IMR-90 (cell line): ENCODE measurements at regions not wholly inside any gene's neighbourhood (a gene's known extent, or its start where the extent isn't known, plus 50 kb on each side); places are given as distances from the start of the nearest gene placed in this dataset.

Experiments used
- ATAC-seq: fragments of 200-7000 bp; cut with Tn5 transposase; 2 replicates; pipeline ENCODE4 v1.9.1; 2020; ENCODE audit warnings: low read depth, mild to moderate bottlenecking, moderate library complexity
- BruUV-seq: library from RNA; stranded (reverse); fragments of 400-500 nt; replicated peaks from 2 replicates; lab custom pipeline; 2021; lab: Mats Ljungman, UMichigan
- CTCF ChIA-PET: fragments of 300-600 bp; formaldehyde crosslinking; extraction: SDS; loops from one replicate; lab custom pipeline; 2021; ENCODE audit warnings: antibody characterized with exemption; lab: Yijun Ruan, JAX
- POLR2A ChIA-PET: fragments of 300-600 bp; sonication (Branson Sonifier 250); formaldehyde crosslinking; loops from one replicate; lab custom pipeline; 2022; ENCODE audit warnings: antibody characterized with exemption; ENCODE audit not compliant: unreplicated experiment; lab: Charles Lee
- DNase-seq: peaks from one replicate; pipeline ENCODE4 v3.0.0; 2013
- H2AFZ ChIP-seq: replicated peaks from 2 replicates; pipeline ENCODE3; 2013; ENCODE audit warnings: low read length, mild to moderate bottlenecking; ENCODE audit not compliant: poor library complexity
- H2AK5ac ChIP-seq: 2 replicates; pipeline ENCODE4 v1.6.1; 2013; ENCODE audit warnings: low read depth, low read length, inconsistent platforms
- H2AK9ac ChIP-seq: replicated peaks from 2 replicates; pipeline ENCODE3; 2013; ENCODE audit warnings: mild to moderate bottlenecking, low read depth, low read length, moderate library complexity; ENCODE audit not compliant: poor library complexity
- H2BK120ac ChIP-seq: 2 replicates; pipeline ENCODE4 v1.6.1; 2013; ENCODE audit warnings: low read depth, low read length, inconsistent platforms
- H2BK15ac ChIP-seq: 3 replicates; pipeline ENCODE4 v1.6.1; 2013; ENCODE audit warnings: low read depth, low read length, inconsistent platforms
- H2BK20ac ChIP-seq: 2 replicates; pipeline ENCODE4 v1.6.1; 2013; ENCODE audit warnings: low read depth, mild to moderate bottlenecking, inconsistent platforms, low read length, moderate library complexity
- H2BK5ac ChIP-seq: 2 replicates; pipeline ENCODE4 v1.6.1; 2013; ENCODE audit warnings: mild to moderate bottlenecking, low read depth, low read length, inconsistent platforms; ENCODE audit not compliant: poor library complexity, severe bottlenecking
- H3K14ac ChIP-seq: replicated peaks from 2 replicates; pipeline ENCODE4 v1.6.1; 2013; ENCODE audit warnings: low read depth, low read length, inconsistent platforms
- H3K18ac ChIP-seq: 2 replicates; pipeline ENCODE4 v1.6.1; 2013; ENCODE audit warnings: low read depth, low read length, control low read depth
- H3K23ac ChIP-seq: 2 replicates; pipeline ENCODE4 v1.6.1; 2013; ENCODE audit warnings: low read depth, low read length, inconsistent platforms
- H3K27ac ChIP-seq: 2 replicates; pipeline ENCODE4 v1.5.1; 2013; ENCODE audit warnings: mild to moderate bottlenecking, control low read depth, low read length; ENCODE audit not compliant: insufficient read depth
- H3K27me3 ChIP-seq: 2 replicates; pipeline ENCODE4 v1.6.1; 2013; ENCODE audit warnings: low read length; ENCODE audit not compliant: control insufficient read depth, insufficient read depth
- H3K36me3 ChIP-seq: 2 replicates; pipeline ENCODE4 v1.6.1; 2013; ENCODE audit warnings: low read length, mixed read lengths; ENCODE audit not compliant: control insufficient read depth, insufficient read depth
- H3K4ac ChIP-seq: 2 replicates; pipeline ENCODE4 v1.6.1; 2013; ENCODE audit warnings: low read depth, low read length, inconsistent platforms
- H3K4me1 ChIP-seq: 2 replicates; pipeline ENCODE4 v1.6.1; 2013; ENCODE audit warnings: low read length, mixed read lengths; ENCODE audit not compliant: control insufficient read depth, insufficient read depth
- H3K4me2 ChIP-seq: 2 replicates; pipeline ENCODE4 v1.6.1; 2013; ENCODE audit warnings: low read depth, mild to moderate bottlenecking, control low read depth, low read length, moderate library complexity
- H3K4me3 ChIP-seq: 2 replicates; pipeline ENCODE4 v1.5.1; 2013; ENCODE audit warnings: low read depth, mild to moderate bottlenecking, control low read depth, low read length, moderate library complexity; ENCODE audit not compliant: insufficient read depth
- H3K56ac ChIP-seq: 2 replicates; pipeline ENCODE4 v1.6.1; 2013; ENCODE audit warnings: low read length, inconsistent platforms; ENCODE audit not compliant: insufficient read depth; ENCODE audit errors: extremely low read depth
- H3K79me1 ChIP-seq, 2 experiments: 2 replicates each; pipeline ENCODE4 v1.6.1; 2013; ENCODE audit warnings: low read length in 2 of 2, inconsistent platforms in 1 of 2, low read depth in 1 of 2
- H3K9ac ChIP-seq: 2 replicates; pipeline ENCODE4 v1.6.1; 2013; ENCODE audit warnings: low read depth, low read length, control low read depth
- H3K9me1 ChIP-seq: 2 replicates; pipeline ENCODE4 v1.6.1; 2013; ENCODE audit warnings: low read length, inconsistent platforms; ENCODE audit not compliant: insufficient read depth
- H3K9me3 ChIP-seq: 2 replicates; pipeline ENCODE4 v1.6.1; 2013; ENCODE audit warnings: low read length; ENCODE audit not compliant: control insufficient read depth, insufficient read depth
- H4K20me1 ChIP-seq: 2 replicates; pipeline ENCODE4 v1.6.1; 2013; ENCODE audit warnings: low read length, inconsistent platforms; ENCODE audit not compliant: insufficient read depth
- H4K5ac ChIP-seq: 2 replicates; pipeline ENCODE4 v1.6.1; 2013; ENCODE audit warnings: mild to moderate bottlenecking, low read depth, low read length, control low read depth
- H4K8ac ChIP-seq, 2 experiments: 2 replicates each; pipeline ENCODE4 v1.6.1; 2013; ENCODE audit warnings: low read depth in 2 of 2, low read length in 2 of 2, control low read depth in 1 of 2, inconsistent platforms in 1 of 2
- H4K91ac ChIP-seq: 2 replicates; pipeline ENCODE4 v1.6.1; 2013; ENCODE audit warnings: low read depth, low read length, inconsistent platforms; ENCODE audit not compliant: insufficient read depth
- BHLHE40 ChIP-seq: fragments of 150-350 bp; IDR thresholded peaks from 2 replicates; pipeline ENCODE4 v1.6.1; 2016; ENCODE audit warnings: mild to moderate bottlenecking, low read depth, low read length
- CEBPB ChIP-seq: IDR thresholded peaks from 2 replicates; pipeline ENCODE4 v1.6.1; 2012; ENCODE audit warnings: low read depth, low read length, improper control_type of control experiment
- CHD1 ChIP-seq: IDR thresholded peaks from 2 replicates; pipeline ENCODE4 v1.6.1; 2012; ENCODE audit warnings: low read depth, low read length, improper control_type of control experiment
- CTCF ChIP-seq: conservative IDR thresholded peaks from 2 replicates; pipeline ENCODE4 v1.5.1; 2012; ENCODE audit warnings: mild to moderate bottlenecking, low read depth, low read length, improper control_type of control experiment
- ELK1 ChIP-seq: fragments of 150-350 bp; IDR thresholded peaks from 2 replicates; pipeline ENCODE4 v1.6.1; 2016; ENCODE audit warnings: low read depth, mild to moderate bottlenecking, low read length, moderate library complexity, borderline replicate concordance
- FOS ChIP-seq: fragments of 150-350 bp; IDR thresholded peaks from 2 replicates; pipeline ENCODE4 v1.6.1; 2016; ENCODE audit warnings: low read depth, low read length
- MAFK ChIP-seq: IDR thresholded peaks from 2 replicates; pipeline ENCODE4 v1.6.1; 2012; ENCODE audit warnings: low read depth, low read length, improper control_type of control experiment
- MAZ ChIP-seq: IDR thresholded peaks from 2 replicates; pipeline ENCODE4 v1.6.1; 2012; ENCODE audit warnings: low read depth, mild to moderate bottlenecking, low read length, improper control_type of control experiment, moderate library complexity, borderline replicate concordance
- MXI1 ChIP-seq: IDR thresholded peaks from 2 replicates; pipeline ENCODE4 v1.6.1; 2012; ENCODE audit warnings: low read depth, mild to moderate bottlenecking, low read length, moderate library complexity, borderline replicate concordance
- NFE2L2 ChIP-seq: fragments of 150-350 bp; IDR thresholded peaks from 2 replicates; pipeline ENCODE4 v1.6.1; 2016; ENCODE audit warnings: low read depth, mild to moderate bottlenecking, low read length
- POLR2A ChIP-seq: IDR thresholded peaks from 2 replicates; pipeline ENCODE4 v1.6.1; 2012; ENCODE audit warnings: mild to moderate bottlenecking, low read depth, low read length
- RAD21 ChIP-seq: IDR thresholded peaks from 2 replicates; pipeline ENCODE4 v1.6.1; 2012; ENCODE audit warnings: low read length, improper control_type of control experiment
- RCOR1 ChIP-seq: IDR thresholded peaks from 2 replicates; pipeline ENCODE4 v1.6.1; 2012; ENCODE audit warnings: mild to moderate bottlenecking, low read length, improper control_type of control experiment; ENCODE audit not compliant: insufficient replicate concordance
- RFX5 ChIP-seq: IDR thresholded peaks from 2 replicates; pipeline ENCODE4 v1.8.0; 2012; ENCODE audit warnings: low read depth, mild to moderate bottlenecking, low read length, moderate library complexity
- SMC3 ChIP-seq: fragments of 150-350 bp; IDR thresholded peaks from 2 replicates; pipeline ENCODE4 v1.6.1; 2016; ENCODE audit warnings: low read depth, mild to moderate bottlenecking, antibody characterized with exemption, low read length, moderate library complexity
- USF2 ChIP-seq: fragments of 150-350 bp; IDR thresholded peaks from 2 replicates; pipeline ENCODE4 v1.6.1; 2017; ENCODE audit warnings: mild to moderate bottlenecking, antibody characterized with exemption, low read length, low read depth
- WGBS, 2 experiments: methylation state at CpG; one replicate each; pipeline versions ENCODE4 v1.1.5 to v1.1.7; 2013; ENCODE audit warnings: missing lambda C conversion rate in 2 of 2; ENCODE audit not compliant: insufficient read length in 1 of 2; ENCODE audit errors: extremely low coverage in 2 of 2; 5-methylcytosine and 5-hydroxymethylcytosine counted together
- dilution Hi-C: fragments of 300-500 bp; cut with HindIII; formaldehyde crosslinking; loops from one replicate; pipeline ENCODE4 v1.14.3; 2018; ENCODE audit warnings: low sequenced_read_pairs; ENCODE audit not compliant: unreplicated experiment
- in situ Hi-C: fragments of 300-500 bp; cut with MboI; formaldehyde crosslinking; loops from 3 replicates; pipeline ENCODE4 v1.14.3; 2019; ENCODE audit warnings: low sequenced_read_pairs, inconsistent platforms, mixed read lengths
- intact Hi-C: fragments of 100-400 bp; cut with micrococcal nuclease; formaldehyde crosslinking; loops from 2 replicates; pipeline ENCODE4 v1.10.0; 2022

GRCh38 chr12:31906557-31907301 lies 52.5 kb upstream of the RESF1 start:
- WGBS, 2 experiments = no CpG with 5 or more reads among the region's 4 CpGs
- Histone ChIP-seq H2AK5ac (no peak overlapping the region), H2BK120ac (no peak overlapping the region), H3K79me1 (no peaks in the 10 kb centered on the region), H3K9me3 (peaks cover 7% of the 10 kb centered on the region), H4K91ac (no peak overlapping the region), H3K9me1 (no peaks in the 10 kb centered on the region), H3K56ac (no peak overlapping the region), H3K18ac (no peak overlapping the region), H2AK9ac (no peak overlapping the region), H3K4me2 (no peak overlapping the region), H2BK20ac (no peak overlapping the region), H3K9ac (no peak overlapping the region), H3K14ac (no peak overlapping the region), H3K4me3 (no peak overlapping the region), H4K5ac (no peak overlapping the region), H3K4ac (no peak overlapping the region), H3K27ac (no peak overlapping the region), H3K23ac (no peak overlapping the region), H4K8ac (no peak overlapping the region), H2BK5ac (no peak overlapping the region), H2BK15ac (no peak overlapping the region), H3K27me3 (no peaks in the 10 kb centered on the region; the same call in 1 of the 2 replicates), H3K36me3 (no peaks in the 10 kb centered on the region), H4K20me1 (no peaks in the 10 kb centered on the region), H2AFZ (no peak overlapping the region), H3K4me1 (no peaks in the 10 kb centered on the region)
- TF ChIP-seq RFX5 (no peak), MXI1 (no peak), NFE2L2 (no peak), RAD21 (no peak), FOS (no peak), POLR2A (no peak), CEBPB (no peak), RCOR1 (no peak), ELK1 (no peak), CTCF (no peak), BHLHE40 (no peak), CHD1 (no peak), MAFK (no peak), SMC3 (no peak), USF2 (no peak), MAZ (no peak)
- CTCF ChIA-PET = no interaction called here
- intact Hi-C loops = no loop called here
- in situ Hi-C loops = no loop called here
- ATAC-seq = no peak
- DNase-seq = no peak
- dilution Hi-C loops = no loop called here
- BruUV-seq = no TSS peak
- POLR2A ChIA-PET = no interaction called here
